ENCODE measurements at regions not wholly inside any gene's neighbourhood (a gene's known extent, or its start where the extent isn't known, plus 50 kb on each side); places are given as distances from the start of the nearest gene placed in this dataset.
A peak's percentile ranks its signal among the peaks of the same experiment; 100 is the strongest.

- no peak overlapping the region for H3K27ac Mint-ChIP-seq
- H3K4me3 Mint-ChIP-seq: no peak overlapping the region
- Histone ChIP-seq H3K36me3 (ENCODE audit: control insufficient read depth in 2 of 3, insufficient read depth in 3 of 3, low read length in 3 of 3) (no peaks in the 10 kb centered on the region), H3K4me3 (ENCODE audit: low read length) (no peak overlapping the region), H3K27ac (ENCODE audit: low read depth, low read length) (no peak overlapping the region), H3K4me1 (ENCODE audit: control insufficient read depth in 2 of 2, insufficient read depth in 2 of 2, low read length in 2 of 2) (no peaks in the 10 kb centered on the region), H3K9me3 (ENCODE audit: control insufficient read depth in 2 of 3, low read length in 3 of 3) (no peaks in the 10 kb centered on the region), H3K27me3 (ENCODE audit: control insufficient read depth in 2 of 2, insufficient read depth in 2 of 2, low read length in 2 of 2) (no peaks in the 10 kb centered on the region)
- DNase-seq: no peak
- H3K4me1 Mint-ChIP-seq: peaks cover 0 to 22% (median 1%) of the 10 kb centered on the region in 7 donors
- ChIA-PET POLR2A (interaction anchor here (0.6 kb wide), 1 partner anchor 72 kb away, joined by 3 read pairs; no protein-coding TSS in a partner anchor), CTCF (no interaction called here)
- no peak for ATAC-seq
- intact Hi-C loops (cut with micrococcal nuclease): no loop called here
- peaks cover 7 to 35% (median 11%) of the 10 kb centered on the region in 5 donors for H3K27me3 Mint-ChIP-seq
- no peaks in the 10 kb centered on the region for H3K36me3 Mint-ChIP-seq
- no peaks in the 10 kb centered on the region for H3K9me3 Mint-ChIP-seq
These were observed 167.1 kb upstream of the RBMS1 start for GRCh38 chr2:160660741-160661140.

DNA sequence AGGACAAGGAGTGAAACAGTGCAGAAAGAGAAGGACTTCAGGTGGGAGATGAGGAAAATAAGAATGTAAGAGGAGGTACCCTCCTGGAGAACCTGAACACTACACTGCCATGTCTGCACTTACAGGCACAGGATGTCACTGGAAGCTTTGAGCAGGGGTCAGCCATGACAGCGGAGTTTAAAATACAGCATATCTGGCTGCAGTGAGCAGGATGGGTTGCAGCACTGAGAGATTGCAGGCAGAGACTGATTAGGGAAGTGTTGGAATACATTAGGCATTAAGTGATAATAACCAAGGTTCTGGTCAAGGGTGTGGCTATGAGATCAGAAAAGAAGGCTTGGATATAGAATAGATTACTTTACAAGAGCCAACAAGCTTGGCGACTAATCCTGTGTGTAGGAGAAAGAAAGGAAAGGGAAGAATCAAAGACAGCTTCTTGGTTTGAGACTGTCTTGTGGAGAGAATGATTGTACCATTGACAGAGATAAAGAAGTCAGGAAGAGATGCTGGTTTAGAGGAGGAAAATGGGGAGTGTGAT, 171.1 kb upstream of the RBMS1 start:
- no peak overlapping the region for H3K4me3 ChIP-seq (ENCODE audit: low read length)
- Mint-ChIP-seq H3K9me3 (peaks cover 0 to 1% (median 0%) of the 10 kb centered on the region in 11 donors), H3K36me3 (no peaks in the 10 kb centered on the region), H3K4me1 (peaks cover 6 to 19% (median 18%) of the 10 kb centered on the region in 7 donors), H3K4me3 (no peak overlapping the region), H3K27ac (peak overlapping the region in 1 of 9 donors; percentile 0), H3K27me3 (peaks cover 0 to 8% (median 0%) of the 10 kb centered on the region in 5 donors)
- no peak overlapping the region for H3K27ac ChIP-seq (ENCODE audit: low read depth, low read length)
- H3K9me3 ChIP-seq (ENCODE audit: control insufficient read depth in 2 of 3, low read length in 3 of 3): no peaks in the 10 kb centered on the region
- no peak for ATAC-seq
- POLR2A ChIA-PET: no interaction called here
- no peaks in the 10 kb centered on the region for H3K36me3 ChIP-seq (ENCODE audit: control insufficient read depth in 2 of 3, insufficient read depth in 3 of 3, low read length in 3 of 3)
- H3K27me3 ChIP-seq (ENCODE audit: control insufficient read depth in 2 of 2, insufficient read depth in 2 of 2, low read length in 2 of 2): no peaks in the 10 kb centered on the region
- intact Hi-C loops (cut with micrococcal nuclease): loop anchor here (5.0 kb wide), 2 partner anchors 232 to 247 kb away; no protein-coding TSS in a partner anchor
- DNase-seq: no peak
- H3K4me1 ChIP-seq (ENCODE audit: control insufficient read depth in 2 of 2, insufficient read depth in 2 of 2, low read length in 2 of 2): peaks cover 0 to 8% of the 10 kb centered on the region in 2 donors
- CTCF ChIA-PET: no interaction called here

- peak overlapping the region in 4 of 9 donors; percentile 7 to 64 (median 39) for H3K27ac Mint-ChIP-seq
- H3K4me1 Mint-ChIP-seq: peaks cover 4 to 19% (median 18%) of the 10 kb centered on the region in 7 donors
- ATAC-seq (peak; percentile 89), DNase-seq (peak in 2 of 9 donors; percentile 1 to 10)
- Histone ChIP-seq H3K4me1 (ENCODE audit: control insufficient read depth in 2 of 2, insufficient read depth in 2 of 2, low read length in 2 of 2) (peaks cover 0 to 8% of the 10 kb centered on the region in 2 donors), H3K36me3 (ENCODE audit: control insufficient read depth in 2 of 3, insufficient read depth in 3 of 3, low read length in 3 of 3) (no peaks in the 10 kb centered on the region), H3K9me3 (ENCODE audit: control insufficient read depth in 2 of 3, low read length in 3 of 3) (no peaks in the 10 kb centered on the region), H3K4me3 (ENCODE audit: low read length) (no peak overlapping the region), H3K27me3 (ENCODE audit: control insufficient read depth in 2 of 2, insufficient read depth in 2 of 2, low read length in 2 of 2) (no peaks in the 10 kb centered on the region), H3K27ac (ENCODE audit: low read depth, low read length) (no peak overlapping the region)
- H3K4me3 Mint-ChIP-seq: peak overlapping the region in 5 of 10 donors; percentile 2 to 35 (median 2)
- intact Hi-C loops (cut with micrococcal nuclease): loop anchor here (1.0 to 5.0 kb wide), 3 partner anchors 14 to 249 kb away; no protein-coding TSS in a partner anchor
- H3K27me3 Mint-ChIP-seq: no peaks in the 10 kb centered on the region
- POLR2A ChIA-PET: interaction anchor here (0.6 kb wide), 1 partner anchor 273 kb away, joined by 3 read pairs; no protein-coding TSS in a partner anchor
- H3K36me3 Mint-ChIP-seq: no peaks in the 10 kb centered on the region
- H3K9me3 Mint-ChIP-seq: peaks cover 0 to 1% (median 0%) of the 10 kb centered on the region in 11 donors
- CTCF ChIA-PET: no interaction called here
These were observed 172.8 kb upstream of the RBMS1 start for GRCh38 chr2:160666154-160667060.

DNA sequence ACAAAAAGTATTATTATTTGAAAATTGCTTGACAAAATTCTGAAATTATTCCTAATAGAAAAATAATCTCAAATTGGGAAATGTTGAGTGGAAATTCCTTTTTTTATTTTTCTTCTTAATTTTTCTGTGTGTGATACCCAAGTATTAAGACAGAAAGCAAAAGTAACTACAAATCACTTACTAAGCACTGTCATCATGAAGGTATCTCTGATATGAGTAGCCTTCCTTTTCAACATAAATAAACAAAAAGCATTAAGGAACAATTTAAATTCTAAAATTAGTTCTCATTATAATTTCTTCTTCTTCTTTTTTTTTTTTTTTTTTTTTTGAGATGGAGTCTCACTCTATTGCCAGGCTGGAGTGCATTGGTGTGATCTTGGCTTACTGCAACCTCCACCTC, 174.2 kb upstream of the RBMS1 start:
- no peaks in the 10 kb centered on the region for H3K27me3 Mint-ChIP-seq
- no peak overlapping the region for H3K27ac Mint-ChIP-seq
- no peak overlapping the region for H3K4me3 Mint-ChIP-seq
- Histone ChIP-seq H3K27ac (ENCODE audit: low read depth, low read length) (no peak overlapping the region), H3K4me1 (ENCODE audit: control insufficient read depth in 2 of 2, insufficient read depth in 2 of 2, low read length in 2 of 2) (peaks cover 0 to 8% of the 10 kb centered on the region in 2 donors), H3K4me3 (ENCODE audit: low read length) (no peak overlapping the region), H3K36me3 (ENCODE audit: control insufficient read depth in 2 of 3, insufficient read depth in 3 of 3, low read length in 3 of 3) (no peaks in the 10 kb centered on the region), H3K9me3 (ENCODE audit: control insufficient read depth in 2 of 3, low read length in 3 of 3) (no peaks in the 10 kb centered on the region), H3K27me3 (ENCODE audit: control insufficient read depth in 2 of 2, insufficient read depth in 2 of 2, low read length in 2 of 2) (no peaks in the 10 kb centered on the region)
- DNase-seq: no peak
- CTCF ChIA-PET: no interaction called here
- H3K4me1 Mint-ChIP-seq: peaks cover 4 to 19% (median 18%) of the 10 kb centered on the region in 7 donors
- POLR2A ChIA-PET: no interaction called here
- peaks cover 0 to 1% (median 0%) of the 10 kb centered on the region in 11 donors for H3K9me3 Mint-ChIP-seq
- intact Hi-C loops (cut with micrococcal nuclease): loop anchor here (5.0 kb wide), 2 partner anchors 236 to 251 kb away; no protein-coding TSS in a partner anchor
- H3K36me3 Mint-ChIP-seq: no peaks in the 10 kb centered on the region
- no peak for ATAC-seq

GRCh38 chr2:160670618-160671017, 177.0 kb upstream of the RBMS1 start:
- ChIA-PET POLR2A (no interaction called here), CTCF (no interaction called here)
- DNase-seq: no peak
- H3K4me1 Mint-ChIP-seq: peaks cover 2 to 19% (median 16%) of the 10 kb centered on the region in 7 donors
- no peak for ATAC-seq
- H3K4me3 Mint-ChIP-seq: no peak overlapping the region
- Histone ChIP-seq H3K27ac (ENCODE audit: low read depth, low read length) (no peak overlapping the region), H3K27me3 (ENCODE audit: control insufficient read depth in 2 of 2, insufficient read depth in 2 of 2, low read length in 2 of 2) (no peaks in the 10 kb centered on the region), H3K9me3 (ENCODE audit: control insufficient read depth in 2 of 3, low read length in 3 of 3) (no peaks in the 10 kb centered on the region), H3K36me3 (ENCODE audit: control insufficient read depth in 2 of 3, insufficient read depth in 3 of 3, low read length in 3 of 3) (no peaks in the 10 kb centered on the region), H3K4me1 (ENCODE audit: control insufficient read depth in 2 of 2, insufficient read depth in 2 of 2, low read length in 2 of 2) (peaks cover 0 to 8% of the 10 kb centered on the region in 2 donors), H3K4me3 (ENCODE audit: low read length) (no peak overlapping the region)
- peaks cover 0 to 5% (median 0%) of the 10 kb centered on the region in 11 donors for H3K9me3 Mint-ChIP-seq
- H3K27ac Mint-ChIP-seq: no peak overlapping the region
- no peaks in the 10 kb centered on the region for H3K36me3 Mint-ChIP-seq
- intact Hi-C loops (cut with micrococcal nuclease): no loop called here
- H3K27me3 Mint-ChIP-seq: peaks cover 0 to 5% (median 0%) of the 10 kb centered on the region in 5 donors

- Histone ChIP-seq H3K27ac (ENCODE audit: low read depth, low read length) (no peak overlapping the region), H3K27me3 (ENCODE audit: control insufficient read depth in 2 of 2, insufficient read depth in 2 of 2, low read length in 2 of 2) (no peaks in the 10 kb centered on the region), H3K9me3 (ENCODE audit: control insufficient read depth in 2 of 3, low read length in 3 of 3) (no peaks in the 10 kb centered on the region), H3K4me3 (ENCODE audit: low read length) (no peak overlapping the region), H3K4me1 (ENCODE audit: control insufficient read depth in 2 of 2, insufficient read depth in 2 of 2, low read length in 2 of 2) (no peaks in the 10 kb centered on the region), H3K36me3 (ENCODE audit: control insufficient read depth in 2 of 3, insufficient read depth in 3 of 3, low read length in 3 of 3) (no peaks in the 10 kb centered on the region)
- ATAC-seq (no peak), DNase-seq (no peak)
- CTCF ChIA-PET: no interaction called here
- peaks cover 0 to 5% (median 0%) of the 10 kb centered on the region in 5 donors for H3K27me3 Mint-ChIP-seq
- intact Hi-C loops (cut with micrococcal nuclease): no loop called here
- no peaks in the 10 kb centered on the region for H3K36me3 Mint-ChIP-seq
- no peak overlapping the region for H3K4me3 Mint-ChIP-seq
- H3K4me1 Mint-ChIP-seq: peaks cover 0 to 4% (median 4%) of the 10 kb centered on the region in 7 donors
- no peak overlapping the region for H3K27ac Mint-ChIP-seq
- POLR2A ChIA-PET: interaction anchor here (0.6 kb wide), 1 partner anchor 66 kb away, joined by 3 read pairs; no protein-coding TSS in a partner anchor
- H3K9me3 Mint-ChIP-seq: peaks cover 0 to 5% (median 0%) of the 10 kb centered on the region in 11 donors
These were observed 178.6 kb upstream of the RBMS1 start for GRCh38 chr2:160672211-160672610.

Data from naive thymus-derived CD4-positive, alpha-beta T cell (primary cell).